HG02571 (cell line): ENCODE measurements at regions not wholly inside any gene's neighbourhood (a gene's known extent, or its start where the extent isn't known, plus 50 kb on each side); places are given as distances from the start of the nearest gene placed in this dataset.
"Not testable (repeated sequence)": the region's sequence is repeated elsewhere in the genome, so short reads cannot be mapped to it uniquely, and the experiment has no call there.

Experiments used
- ATAC-seq: cut with Tn5 transposase; IDR thresholded peaks from one replicate; pipeline ENCODE4 v1.9.1; 2021; ENCODE audit warnings: mild to moderate bottlenecking, moderate library complexity; ENCODE audit not compliant: unreplicated experiment

- peak; percentile 59 for ATAC-seq
These were observed 125.4 kb upstream of the ANKH start for GRCh38 chr5:14996997-14997396.

- no peak for ATAC-seq
These were observed 123.7 kb upstream of the ANKH start for GRCh38 chr5:14995229-14995628.

DNA sequence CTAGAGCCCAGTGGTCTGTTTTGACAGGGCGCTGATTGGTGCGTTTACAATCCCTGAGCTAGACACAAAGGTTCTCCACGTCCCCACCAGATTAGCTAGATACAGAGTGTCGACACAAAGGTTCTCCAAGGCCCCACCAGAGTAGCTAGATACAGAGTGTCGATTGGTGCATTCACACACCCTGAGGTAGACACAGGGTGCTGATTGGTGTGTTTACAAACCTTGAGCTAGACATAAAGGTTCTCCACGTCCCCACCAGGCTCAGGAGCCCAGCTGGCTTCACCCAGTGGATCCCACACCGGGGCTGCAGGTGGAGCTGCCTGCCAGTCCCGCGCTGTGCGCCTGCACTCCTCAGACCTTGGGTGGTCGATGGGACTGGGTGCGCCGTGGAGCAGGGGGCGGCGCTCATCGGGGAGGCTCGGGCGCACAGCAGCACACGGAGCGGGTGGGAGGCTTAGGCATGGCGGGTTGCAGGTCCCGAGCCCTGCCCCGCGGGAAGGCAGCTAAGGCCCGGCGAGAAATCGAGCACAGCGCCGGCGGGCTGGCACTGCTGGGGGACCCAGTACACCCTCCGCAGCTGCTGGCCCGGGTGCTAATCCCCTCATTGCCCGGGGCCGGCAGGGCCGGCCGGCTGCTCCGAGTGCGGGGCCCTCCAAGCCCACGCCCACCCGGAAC, 122.0 kb upstream of the ANKH start:
- ATAC-seq: not testable (repeated sequence)

GRCh38 chr5:14992751-14993458, 121.3 kb upstream of the ANKH start:
- peak; percentile 69 for ATAC-seq

DNA sequence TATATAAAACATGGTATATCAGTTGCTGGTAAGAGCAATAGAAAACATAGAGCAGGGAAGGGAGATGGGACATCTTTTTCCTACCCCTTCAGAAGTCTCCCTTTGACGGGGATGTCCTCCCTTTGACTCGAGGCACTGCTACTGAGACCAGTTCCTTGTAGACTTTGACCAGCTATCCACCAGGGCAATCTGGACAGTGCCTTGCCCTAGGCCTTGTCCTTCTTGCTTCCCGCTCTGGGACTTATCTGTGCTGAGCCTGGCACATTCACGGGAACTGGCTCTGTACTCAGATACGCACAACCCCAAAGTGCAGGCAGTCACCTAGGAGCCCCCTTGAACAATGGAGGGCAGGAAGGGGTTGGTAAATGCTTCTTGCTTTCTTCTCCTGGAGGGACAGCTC, 116.6 kb upstream of the ANKH start:
- ATAC-seq: no peak

GRCh38 chr5:14986413-14986812, 114.8 kb upstream of the ANKH start:
- no peak for ATAC-seq

- no peak for ATAC-seq
These were observed 112.3 kb upstream of the ANKH start for GRCh38 chr5:14983666-14984441.

DNA sequence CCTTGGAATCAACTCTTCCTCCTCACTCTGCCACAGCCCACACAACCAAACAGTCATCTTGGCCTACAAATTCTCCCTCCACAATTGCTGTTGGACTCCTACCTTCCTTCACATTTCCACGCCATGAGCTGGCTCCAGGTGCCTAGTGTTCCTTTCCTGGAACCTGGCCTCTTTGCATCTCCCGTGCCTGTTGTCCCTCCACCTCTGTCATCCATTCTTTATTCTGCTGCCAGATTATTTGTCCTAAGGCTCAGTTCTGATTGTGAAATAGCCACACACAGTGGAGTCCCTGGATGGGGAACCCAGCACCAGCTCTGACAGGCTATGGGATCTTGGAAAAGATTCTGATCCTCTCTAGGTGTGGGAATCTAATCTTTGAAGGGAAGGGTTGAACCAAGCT, 109.1 kb upstream of the ANKH start:
- no peak for ATAC-seq

DNA sequence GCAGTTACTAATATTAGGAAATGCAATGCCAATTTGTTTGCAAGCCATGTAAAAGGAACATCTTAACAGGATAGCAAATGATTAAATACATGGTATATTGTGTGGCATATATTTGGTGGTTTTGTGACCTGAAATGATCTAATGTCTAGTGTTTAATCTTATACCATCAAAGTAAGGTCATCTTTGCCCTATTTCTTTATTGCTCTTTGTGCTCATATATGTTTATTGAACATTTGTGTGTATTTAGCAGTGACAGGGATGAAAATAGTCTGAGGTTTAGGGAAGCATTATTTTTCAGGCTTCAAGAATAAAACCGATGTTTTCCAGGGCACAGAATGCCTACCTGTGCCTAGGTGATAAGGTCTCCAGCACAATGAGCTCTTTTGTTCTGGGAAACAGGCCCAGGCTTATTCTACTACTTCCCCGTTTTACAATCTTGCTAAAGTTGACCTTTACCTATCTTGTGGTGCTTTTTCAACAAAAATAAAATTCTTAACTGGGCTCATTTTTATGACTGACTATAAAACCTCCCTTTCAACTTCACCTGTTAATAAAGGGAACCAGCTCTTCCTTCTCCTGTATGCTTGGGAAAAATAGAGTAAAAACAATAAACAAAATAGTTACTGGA, 105.6 kb upstream of the ANKH start:
- ATAC-seq: no peak

DNA sequence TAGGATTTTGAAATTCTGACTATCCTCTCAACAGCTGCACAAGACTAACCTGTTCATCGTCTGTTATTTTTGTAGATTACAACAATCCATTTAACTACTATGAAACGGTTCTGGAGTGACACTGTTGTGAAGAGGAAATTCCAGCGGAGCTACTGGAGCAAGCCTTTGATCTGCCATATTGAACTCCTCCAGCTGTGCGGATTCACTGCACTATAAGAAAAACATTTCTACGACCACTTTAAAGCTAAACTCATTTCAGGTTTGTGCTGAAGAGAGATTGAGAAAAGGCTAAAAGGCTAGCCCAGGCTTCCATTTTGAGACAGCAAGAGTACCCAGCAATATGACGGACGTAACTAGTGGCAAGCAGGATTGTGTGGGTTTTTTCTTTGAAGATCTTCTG, 104.9 kb upstream of the ANKH start:
- ATAC-seq: no peak

DNA sequence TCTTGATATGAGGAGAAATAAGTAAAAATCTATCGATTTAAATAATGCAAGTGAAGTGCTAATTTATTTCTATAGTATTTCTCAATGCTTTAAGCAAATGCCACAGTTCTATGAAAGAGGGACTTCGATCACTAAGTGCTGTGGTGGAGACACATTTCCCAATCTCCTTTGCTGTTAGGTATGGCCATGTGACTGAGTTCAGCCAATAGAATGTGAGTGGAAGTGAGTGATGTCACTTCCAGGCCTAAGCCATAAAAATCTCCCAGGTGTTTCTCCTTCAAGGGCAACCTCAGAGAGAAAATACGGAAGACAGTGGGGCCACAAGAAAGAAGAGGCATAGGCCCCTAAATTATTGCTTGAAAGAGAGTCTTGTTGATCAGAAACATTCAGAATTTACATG, 100.3 kb upstream of the ANKH start:
- no peak for ATAC-seq

GRCh38 chr5:14968796-14969195, 97.2 kb upstream of the ANKH start:
- ATAC-seq: no peak

DNA sequence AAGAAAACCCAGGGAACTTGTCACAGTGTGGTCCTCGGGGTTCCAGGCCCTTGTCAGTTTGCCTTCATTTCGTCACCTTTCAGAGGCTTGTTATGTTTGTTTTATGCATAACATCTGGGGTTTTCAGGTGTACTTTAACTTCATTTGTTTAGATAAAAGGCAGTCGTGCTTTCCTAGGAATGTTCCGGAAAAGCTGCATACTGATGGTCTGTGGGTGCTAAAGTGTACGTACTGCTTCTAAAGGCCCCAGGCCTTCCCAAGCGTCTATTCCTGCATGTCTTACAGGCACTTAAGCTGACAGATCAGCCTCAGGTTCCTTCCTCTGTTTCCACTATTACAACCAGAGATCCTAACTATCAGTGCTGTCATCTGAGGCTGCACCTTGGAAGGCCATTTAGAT, 95.6 kb upstream of the ANKH start:
- ATAC-seq: no peak

DNA sequence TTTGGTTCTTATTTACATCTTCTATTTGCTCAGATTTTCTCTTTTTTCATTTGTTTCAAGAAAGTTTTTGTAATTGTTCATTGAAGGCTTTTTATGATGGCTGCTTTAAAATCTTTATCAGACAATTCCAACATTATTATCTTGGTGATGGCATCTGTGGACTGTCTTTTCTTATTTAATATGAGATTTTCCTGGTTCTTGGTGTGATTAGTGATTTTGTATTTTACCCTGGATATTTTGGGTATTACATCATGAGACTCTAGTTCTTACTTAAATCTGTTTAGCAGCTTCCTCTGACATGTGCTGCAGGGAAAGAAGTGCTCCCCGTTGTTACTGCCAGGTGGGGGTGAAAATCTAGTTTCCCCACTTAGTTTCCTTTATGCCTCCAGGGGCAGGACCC, 94.2 kb upstream of the ANKH start:
- no peak for ATAC-seq

DNA sequence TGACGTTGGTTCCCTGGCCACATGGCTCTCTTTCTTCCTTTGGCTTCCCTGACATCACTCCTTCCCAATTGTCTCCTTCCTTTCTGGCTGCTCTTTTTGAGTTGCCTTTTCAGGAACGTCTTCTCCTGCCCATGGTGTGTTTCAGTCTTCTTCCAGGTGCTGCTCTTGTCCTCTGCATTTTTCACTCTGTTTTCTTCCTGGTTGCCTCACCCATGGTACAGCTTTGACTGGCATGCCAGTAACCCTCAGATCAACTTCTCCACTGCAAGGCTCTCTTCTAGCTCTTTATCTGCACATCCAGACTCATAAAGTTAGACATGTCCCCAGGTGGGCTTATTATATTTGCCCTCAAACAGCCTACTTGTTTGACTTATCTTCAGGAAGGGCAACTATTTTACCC, 91.0 kb upstream of the ANKH start:
- ATAC-seq: no peak

DNA sequence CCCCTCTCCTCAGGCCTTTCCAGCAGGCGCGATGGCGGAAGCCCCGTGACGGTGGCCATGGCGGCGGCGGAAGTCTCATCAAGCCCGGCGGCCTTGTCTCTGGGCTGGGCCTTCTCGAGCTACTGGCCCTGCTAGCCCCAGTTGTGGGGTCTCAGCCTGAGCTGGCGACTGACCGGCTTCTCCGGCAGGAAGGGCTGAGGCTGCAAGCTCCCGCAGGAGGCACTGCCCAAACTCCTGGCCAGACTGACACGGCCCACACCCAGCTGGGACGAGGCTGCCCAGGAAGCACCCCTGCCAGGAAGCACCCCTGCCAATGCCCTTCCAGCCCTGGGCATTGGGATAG, 88.5 kb upstream of the ANKH start:
- no peak for ATAC-seq

DNA sequence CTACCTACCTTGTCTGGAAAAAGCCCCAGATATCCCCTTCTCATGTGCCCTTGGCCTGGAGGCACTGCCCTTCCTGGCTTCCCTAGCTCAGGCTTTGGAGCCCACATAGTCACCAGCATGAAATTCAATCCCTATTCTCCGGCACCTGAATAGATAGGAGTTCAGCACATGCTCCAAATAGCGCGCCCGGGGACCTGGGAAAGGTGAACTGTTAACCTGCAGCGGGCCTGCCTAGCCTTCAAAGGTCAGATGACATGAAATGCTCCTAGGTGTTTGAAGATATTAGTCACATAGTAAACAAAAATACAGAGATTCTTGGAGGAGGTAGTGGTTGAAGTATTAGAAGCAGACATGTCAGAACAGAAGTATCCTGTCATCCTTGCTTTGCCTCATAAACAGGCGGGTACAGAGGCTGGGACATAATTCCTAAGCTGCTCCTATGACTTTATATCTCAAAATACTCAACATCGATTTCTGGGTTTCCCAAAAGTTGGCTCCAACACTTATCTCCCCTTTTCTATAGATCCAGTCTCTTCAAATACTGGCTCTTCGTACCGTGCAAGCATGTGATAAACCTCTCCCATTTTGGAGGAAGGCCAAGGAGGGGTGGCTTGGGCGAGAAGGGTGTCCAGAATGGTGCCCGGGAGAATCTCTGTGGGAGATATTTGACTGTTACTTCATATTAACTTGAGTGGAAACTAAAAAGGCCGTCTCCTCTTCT, 88.0 kb upstream of the ANKH start:
- no peak for ATAC-seq

GRCh38 chr5:14958188-14958587, 86.6 kb upstream of the ANKH start:
- no peak for ATAC-seq

GRCh38 chr5:14956423-14957046, 85.0 kb upstream of the ANKH start:
- ATAC-seq: no peak

- no peak for ATAC-seq
These were observed 83.2 kb upstream of the ANKH start for GRCh38 chr5:14954616-14955343.
